ENCODE measurements at regions not wholly inside any gene's neighbourhood (a gene's known extent, or its start where the extent isn't known, plus 50 kb on each side); places are given as distances from the start of the nearest gene placed in this dataset.

DNA sequence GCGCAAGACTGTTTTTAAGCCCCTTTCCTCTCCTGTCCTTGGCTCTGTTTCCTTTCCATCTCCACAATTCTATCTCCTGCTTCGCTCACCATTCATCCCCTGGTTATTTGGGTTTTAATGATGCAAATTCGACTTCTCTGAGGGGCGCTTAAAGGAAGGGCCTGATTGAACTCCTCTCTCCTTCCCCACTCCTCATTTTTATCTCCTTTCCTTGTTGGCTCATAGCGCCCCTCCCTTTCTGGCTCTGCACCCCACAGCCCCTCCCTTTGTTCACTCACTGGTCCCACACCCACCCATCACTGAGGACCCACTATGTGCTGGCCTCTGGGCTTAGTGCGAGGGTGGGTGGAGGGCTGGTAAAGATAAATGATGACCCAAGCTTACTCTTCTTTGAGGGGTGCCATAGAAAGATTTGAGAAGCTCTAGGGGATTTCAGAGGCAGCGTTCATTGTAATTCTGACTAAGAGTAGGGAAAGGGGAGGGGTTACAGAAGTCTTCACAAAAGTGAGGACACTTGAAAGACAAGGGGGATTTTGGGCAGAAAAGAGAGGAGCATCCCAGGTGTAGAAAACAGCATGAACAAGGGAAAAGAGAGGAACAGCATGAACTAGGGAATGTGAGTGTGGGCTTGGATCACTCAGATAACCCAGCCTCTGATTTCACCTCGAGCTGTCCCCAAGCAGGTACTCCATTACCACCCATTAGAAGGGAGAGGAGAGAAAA, 507.8 kb downstream of the CD83 start:
- DNase-seq: no peak

GRCh38 chr6:14626556-14626955, 509.0 kb downstream of the CD83 start:
- no peak for DNase-seq

DNA sequence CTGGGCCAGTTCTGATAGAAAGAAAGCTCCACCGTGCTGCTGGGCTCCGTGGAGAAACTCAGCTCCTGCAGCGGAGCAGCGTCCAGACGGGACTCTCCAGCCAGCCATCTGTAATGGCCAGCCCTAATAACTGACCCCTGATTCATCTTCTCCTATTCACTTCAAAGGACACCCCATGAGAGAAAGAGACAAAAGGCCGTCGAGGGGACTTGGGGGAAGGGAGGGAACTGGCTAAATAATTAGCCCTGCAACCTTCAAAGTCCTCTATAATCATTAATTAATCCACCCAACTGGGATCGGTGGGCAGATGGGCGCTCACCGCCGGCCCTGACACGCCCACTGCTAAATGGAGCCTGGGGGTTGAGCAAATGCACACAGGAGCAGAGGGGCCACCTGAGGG, 512.4 kb downstream of the CD83 start:
- peak; percentile 54 for DNase-seq

DNA sequence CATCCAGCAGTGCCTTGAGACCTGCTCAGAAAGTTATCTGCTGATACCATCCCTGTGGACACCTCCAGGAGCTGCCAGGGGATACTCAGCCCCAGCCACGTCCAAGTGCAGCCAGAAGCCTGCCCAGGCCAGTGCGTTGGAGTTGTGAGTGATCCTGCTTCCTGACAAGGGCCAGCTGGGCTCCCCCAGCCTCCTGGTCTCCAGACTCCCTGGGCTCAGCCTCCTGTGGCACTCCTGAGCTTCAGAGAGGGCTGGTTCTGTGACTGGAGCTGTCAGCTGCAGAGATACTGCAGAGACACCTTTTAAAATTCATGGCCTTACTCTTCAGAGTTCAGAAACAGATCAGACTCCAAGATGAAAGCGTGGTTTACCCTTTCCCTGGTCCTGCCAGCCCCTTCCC, 515.9 kb downstream of the CD83 start:
- DNase-seq: no peak

DNA sequence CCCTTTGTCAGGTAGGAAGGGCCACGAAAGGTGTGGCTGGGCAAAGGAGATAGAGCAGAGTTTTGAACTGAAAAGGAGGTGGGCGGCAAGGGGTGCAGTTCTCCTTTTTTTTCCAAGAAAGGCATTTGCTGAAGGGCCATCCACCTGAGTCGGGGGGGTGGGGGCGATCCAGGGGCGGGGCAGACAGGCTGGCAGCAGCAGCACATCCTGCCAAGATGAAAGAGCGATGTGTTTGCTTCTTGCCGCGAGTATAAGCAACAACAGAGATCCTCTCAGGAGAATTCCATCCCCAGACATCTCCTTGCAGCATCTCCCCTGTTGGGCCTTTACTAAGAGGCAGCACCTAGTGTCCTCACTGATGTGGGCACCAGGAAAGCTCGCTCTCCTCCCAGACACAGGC, 516.5 kb downstream of the CD83 start:
- no peak for DNase-seq

DNA sequence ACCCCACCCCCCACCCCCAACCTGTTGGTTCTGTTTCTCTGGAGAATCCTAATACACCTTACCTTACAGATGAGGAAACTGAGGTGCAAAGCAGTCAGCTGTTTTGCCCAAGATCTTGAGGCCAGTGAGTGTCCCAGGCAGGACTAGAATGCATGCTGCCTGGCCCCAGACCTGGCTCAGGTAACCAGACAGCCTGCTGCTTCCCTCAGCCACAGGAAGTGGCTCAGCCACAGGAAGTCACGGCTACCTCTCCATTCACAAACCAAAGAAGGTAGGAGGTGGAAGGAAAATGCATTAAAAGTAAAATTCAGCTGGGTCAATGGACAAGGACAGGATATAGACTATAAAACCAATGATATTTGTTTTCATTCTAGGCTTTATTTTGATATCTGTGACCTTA, 517.6 kb downstream of the CD83 start:
- DNase-seq: no peak

- DNase-seq: no peak
These were observed 518.5 kb downstream of the CD83 start for GRCh38 chr6:14635934-14636591.

DNA sequence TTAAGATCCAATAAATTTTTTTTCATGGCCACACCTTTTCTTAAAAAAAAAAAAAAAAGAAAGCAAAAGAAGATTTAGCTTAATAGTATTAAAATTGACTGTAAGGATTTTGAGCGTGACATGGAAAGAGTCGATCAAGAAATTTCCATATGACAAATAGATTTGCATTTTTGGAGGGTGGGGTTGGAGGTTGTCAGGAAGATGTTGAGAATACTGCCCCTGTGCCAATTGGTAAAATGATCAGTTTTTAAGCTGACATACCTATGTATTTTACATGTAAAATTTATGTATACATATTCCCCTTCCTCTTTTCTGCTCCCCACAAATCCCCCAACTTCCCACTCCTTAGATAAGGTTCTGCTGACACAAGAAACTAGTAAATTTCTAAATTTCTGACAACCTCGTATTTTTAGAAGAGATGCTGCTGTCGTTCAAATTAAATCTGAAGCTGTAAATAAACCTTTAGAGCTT, 520.9 kb downstream of the CD83 start:
- no peak for DNase-seq

- DNase-seq: peak; percentile 76
These were observed 521.6 kb downstream of the CD83 start for GRCh38 chr6:14638906-14639761.

GRCh38 chr6:14639983-14640599, 522.5 kb downstream of the CD83 start:
- no peak for DNase-seq

- no peak for DNase-seq
These were observed 523.1 kb downstream of the CD83 start for GRCh38 chr6:14640631-14641030.

DNA sequence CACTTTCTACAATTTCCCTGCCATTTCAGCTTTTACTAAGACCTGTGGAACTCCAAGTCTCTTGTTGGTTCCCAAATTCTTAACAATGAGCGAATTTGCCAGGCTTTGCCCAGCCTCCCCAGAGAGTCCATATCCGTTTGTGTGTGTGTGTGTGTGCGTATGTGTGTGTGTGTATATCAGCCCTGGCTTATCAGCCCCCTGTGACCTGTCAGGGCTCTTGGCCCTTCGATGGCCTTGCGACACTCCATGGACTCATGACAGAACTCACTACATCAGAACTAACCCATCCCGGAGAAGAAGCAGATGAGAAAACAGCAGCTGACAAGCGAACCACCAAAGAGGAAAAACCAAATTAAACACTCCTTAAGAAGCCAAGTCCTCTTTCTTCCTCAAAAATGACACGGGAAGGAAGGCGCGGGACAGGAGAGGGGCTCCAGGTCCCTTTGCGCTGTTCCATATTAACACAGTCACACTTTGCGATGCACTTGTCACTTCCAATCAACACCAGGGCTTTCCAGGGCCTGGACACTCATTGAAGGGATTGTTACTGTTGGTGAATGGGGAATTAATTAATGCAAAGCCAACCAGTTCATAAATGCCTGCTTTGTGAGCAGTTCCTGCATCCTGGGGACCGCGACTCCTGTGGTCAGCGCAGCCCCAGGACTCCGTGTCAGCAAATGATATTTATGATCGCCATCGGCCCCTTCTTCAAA, 524.0 kb downstream of the CD83 start:
- DNase-seq: peak; percentile 93

- no peak for DNase-seq
These were observed 524.5 kb downstream of the CD83 start for GRCh38 chr6:14642136-14642505.

- DNase-seq: no peak
These were observed 525.3 kb downstream of the CD83 start for GRCh38 chr6:14642842-14643241.

- no peak for DNase-seq
These were observed 526.8 kb downstream of the CD83 start for GRCh38 chr6:14644381-14644780.

DNA sequence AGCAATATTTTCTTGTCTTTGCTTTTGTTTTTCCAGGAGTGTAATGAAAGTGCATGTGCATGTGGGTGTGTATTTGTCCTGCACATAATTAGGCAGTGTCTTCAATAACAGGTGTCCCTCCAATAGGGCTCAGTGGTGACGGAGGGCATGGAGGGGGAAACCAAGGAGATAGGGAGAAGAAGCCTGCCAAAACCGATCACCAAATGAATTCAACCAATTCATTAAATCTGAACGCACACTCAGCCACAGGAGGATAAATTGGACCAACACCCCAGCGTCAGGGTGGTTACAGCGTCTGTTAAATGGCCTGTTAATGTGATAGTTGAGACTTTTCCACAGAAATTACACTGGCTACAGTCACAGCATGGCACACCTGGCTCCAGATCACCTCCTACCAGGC, 527.6 kb downstream of the CD83 start:
- no peak for DNase-seq

- no peak for DNase-seq
These were observed 528.3 kb downstream of the CD83 start for GRCh38 chr6:14645841-14646240.

DNA sequence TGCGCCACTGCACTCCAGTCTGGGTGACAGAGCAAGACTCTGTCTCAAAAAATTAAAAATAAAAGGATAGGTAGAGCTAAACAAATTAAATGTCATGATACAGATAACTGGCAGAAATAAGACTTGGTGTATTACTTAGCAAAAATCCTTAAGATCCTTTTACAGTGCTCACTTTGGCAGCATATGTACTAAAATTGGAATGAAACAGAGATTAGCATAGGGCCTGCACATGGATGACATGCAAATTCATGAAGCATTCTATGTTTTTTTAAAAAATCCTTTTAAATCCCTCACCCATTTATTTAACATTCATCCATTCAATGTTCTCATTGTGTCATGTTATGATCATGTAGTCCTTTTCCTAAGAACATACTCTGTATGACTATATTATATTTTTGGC, 528.8 kb downstream of the CD83 start:
- DNase-seq: no peak

DNA sequence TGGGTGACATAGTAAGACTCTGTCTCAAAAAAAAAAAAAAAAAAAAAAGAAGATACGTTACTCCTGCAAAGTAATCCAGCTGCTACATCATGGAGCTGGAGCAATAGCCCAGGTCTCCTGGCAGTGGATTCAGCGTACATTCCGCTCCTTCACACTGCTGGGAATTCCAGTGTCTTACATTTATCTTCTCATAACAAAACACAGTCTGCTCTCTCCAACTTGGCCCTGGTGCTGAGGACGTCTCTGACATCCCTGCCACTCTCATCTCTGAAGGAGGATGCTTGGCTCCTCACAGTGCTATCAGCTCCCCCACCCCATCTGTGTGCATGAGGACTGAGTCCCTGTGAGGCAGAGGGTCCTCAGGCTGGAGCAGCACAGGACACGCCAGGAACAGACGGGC, 529.8 kb downstream of the CD83 start:
- DNase-seq: no peak

GRCh38 chr6:14652536-14652935, 535.0 kb downstream of the CD83 start:
- no peak for DNase-seq

DNA sequence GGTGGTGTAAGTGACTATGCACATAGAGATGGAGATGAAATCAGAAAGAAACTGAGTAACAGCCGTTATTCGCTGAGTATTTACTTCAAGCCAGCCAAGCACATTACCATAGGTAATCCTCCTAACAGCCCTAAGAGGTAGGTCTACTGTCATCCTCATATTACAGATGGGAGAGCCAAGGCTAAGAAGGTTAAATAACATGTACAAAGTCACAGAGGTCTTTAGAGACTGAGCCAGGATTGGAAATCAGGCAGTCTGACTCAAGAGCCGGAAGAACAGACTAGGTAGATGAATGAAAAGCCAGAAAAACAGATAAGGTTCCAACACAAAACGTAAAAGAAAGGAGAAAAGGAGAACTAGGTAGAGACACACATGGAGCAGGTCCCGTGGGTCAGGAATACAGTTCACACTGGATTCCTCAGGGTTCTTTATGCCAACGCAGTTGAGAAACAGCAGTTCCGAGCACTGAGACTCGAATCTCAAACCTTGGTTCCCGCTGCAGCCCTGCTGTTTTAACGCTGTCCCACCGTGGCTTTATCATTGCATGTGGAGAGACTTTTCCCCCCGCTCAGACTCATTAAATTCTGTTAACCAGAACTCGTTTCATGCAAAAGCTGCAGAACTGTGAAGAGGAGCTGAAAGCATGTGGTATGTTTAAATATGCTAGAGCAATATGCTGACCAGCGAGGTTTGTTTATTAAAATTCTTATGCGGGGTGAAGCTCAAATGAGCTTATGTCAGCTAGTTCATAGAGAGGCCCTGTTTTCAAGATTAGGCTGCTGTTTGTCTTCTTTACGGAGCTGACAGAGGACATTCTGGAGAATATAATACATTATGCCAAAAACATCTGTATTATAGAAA, 537.9 kb downstream of the CD83 start:
- no peak for DNase-seq

GRCh38 chr6:14656078-14656521, 538.5 kb downstream of the CD83 start:
- no peak for DNase-seq

Data from eye (tissue), 1 donor.